Glutamatergic neuron (in vitro differentiated cells): ENCODE measurements at regions not wholly inside any gene's neighbourhood (a gene's known extent, or its start where the extent isn't known, plus 50 kb on each side); places are given as distances from the start of the nearest gene placed in this dataset.
A peak's percentile ranks its signal among the peaks of the same experiment; 100 is the strongest.

Experiments
- DNase-seq: peaks from one replicate; pipeline ENCODE4 v3.0.0; 2022
- H3K27ac Mint-ChIP-seq: one replicate; pipeline ENCODE4 v1.8.0; 2020; ENCODE audit warnings: mild to moderate bottlenecking, mixed read lengths, inconsistent platforms; ENCODE audit not compliant: unreplicated experiment
- H3K27me3 Mint-ChIP-seq: one replicate; pipeline ENCODE4 v1.8.0; 2020; ENCODE audit warnings: mild to moderate bottlenecking, moderate library complexity, mixed read lengths, inconsistent platforms; ENCODE audit not compliant: unreplicated experiment
- H3K36me3 Mint-ChIP-seq: one replicate; pipeline ENCODE4 v1.8.0; 2020; ENCODE audit warnings: mild to moderate bottlenecking, mixed read lengths, inconsistent platforms; ENCODE audit not compliant: unreplicated experiment
- H3K4me1 Mint-ChIP-seq: one replicate; pipeline ENCODE4 v1.8.0; 2020; ENCODE audit warnings: mild to moderate bottlenecking, low read depth, mixed read lengths, inconsistent platforms; ENCODE audit not compliant: unreplicated experiment
- H3K4me3 Mint-ChIP-seq: one replicate; pipeline ENCODE4 v1.8.0; 2020; ENCODE audit warnings: mild to moderate bottlenecking, mixed read lengths, inconsistent platforms; ENCODE audit not compliant: unreplicated experiment
- H3K9me3 Mint-ChIP-seq: one replicate; pipeline ENCODE4 v1.8.0; 2020; ENCODE audit warnings: mild to moderate bottlenecking, moderate library complexity, mixed read lengths, inconsistent platforms; ENCODE audit not compliant: unreplicated experiment
- CTCF ChIP-seq: fragments of 200-600 bp; sonication (generic); IDR thresholded peaks from one replicate; pipeline ENCODE4 v1.5.0; 2021; ENCODE audit not compliant: partially characterized antibody, unreplicated experiment

- TF ChIP-seq CTCF = peak; percentile 66
- H3K27ac Mint-ChIP-seq = no peak overlapping the region
Measured at GRCh38 chr14:32254952-32255679, 52.0 kb upstream of the RNU6-8 start.

GRCh38 chr14:32255789-32256188 lies 52.7 kb upstream of the RNU6-8 start:
- TF ChIP-seq CTCF = no peak
- Mint-ChIP-seq H3K4me3 (no peak overlapping the region), H3K27ac (no peak overlapping the region), H3K9me3 (no peaks in the 10 kb centered on the region), H3K27me3 (peaks cover 2% of the 10 kb centered on the region), H3K36me3 (peaks cover 2% of the 10 kb centered on the region), H3K4me1 (no peaks in the 10 kb centered on the region)
- no peak for DNase-seq

More at GRCh38 chr14:32254952-32255679, 52.0 kb upstream of the RNU6-8 start:
- H3K4me3 Mint-ChIP-seq = no peak overlapping the region
- H3K36me3 Mint-ChIP-seq = no peaks in the 10 kb centered on the region
- no peaks in the 10 kb centered on the region for H3K4me1 Mint-ChIP-seq
- no peaks in the 10 kb centered on the region for H3K9me3 Mint-ChIP-seq
- DNase-seq = peak; percentile 73
- H3K27me3 Mint-ChIP-seq = peaks cover 2% of the 10 kb centered on the region

- no peak overlapping the region for H3K27ac Mint-ChIP-seq
- H3K4me1 Mint-ChIP-seq = no peaks in the 10 kb centered on the region
- no peak for DNase-seq
- no peak overlapping the region for H3K4me3 Mint-ChIP-seq
- peaks cover 9% of the 10 kb centered on the region for H3K36me3 Mint-ChIP-seq
- no peaks in the 10 kb centered on the region for H3K9me3 Mint-ChIP-seq
- H3K27me3 Mint-ChIP-seq = peaks cover 2% of the 10 kb centered on the region
- no peak for TF ChIP-seq CTCF
Measured at GRCh38 chr14:32256576-32256975, 53.5 kb upstream of the RNU6-8 start.

GRCh38 chr14:32258336-32258993 lies 55.4 kb upstream of the RNU6-8 start:
- no peaks in the 10 kb centered on the region for H3K9me3 Mint-ChIP-seq
- peaks cover 22% of the 10 kb centered on the region for H3K36me3 Mint-ChIP-seq
- peaks cover 2% of the 10 kb centered on the region for H3K27me3 Mint-ChIP-seq
- H3K4me3 Mint-ChIP-seq = no peak overlapping the region
- TF ChIP-seq CTCF = no peak
- no peaks in the 10 kb centered on the region for H3K4me1 Mint-ChIP-seq
- DNase-seq = no peak
- H3K27ac Mint-ChIP-seq = no peak overlapping the region
